GM21526 (cell line): ENCODE measurements at regions not wholly inside any gene's neighbourhood (a gene's known extent, or its start where the extent isn't known, plus 50 kb on each side); places are given as distances from the start of the nearest gene placed in this dataset.

Source experiments
- ATAC-seq: cut with Tn5 transposase; IDR thresholded peaks from one replicate; pipeline ENCODE4 v1.9.1; 2021; ENCODE audit warnings: moderate library complexity; ENCODE audit not compliant: unreplicated experiment, low FRiP score

DNA sequence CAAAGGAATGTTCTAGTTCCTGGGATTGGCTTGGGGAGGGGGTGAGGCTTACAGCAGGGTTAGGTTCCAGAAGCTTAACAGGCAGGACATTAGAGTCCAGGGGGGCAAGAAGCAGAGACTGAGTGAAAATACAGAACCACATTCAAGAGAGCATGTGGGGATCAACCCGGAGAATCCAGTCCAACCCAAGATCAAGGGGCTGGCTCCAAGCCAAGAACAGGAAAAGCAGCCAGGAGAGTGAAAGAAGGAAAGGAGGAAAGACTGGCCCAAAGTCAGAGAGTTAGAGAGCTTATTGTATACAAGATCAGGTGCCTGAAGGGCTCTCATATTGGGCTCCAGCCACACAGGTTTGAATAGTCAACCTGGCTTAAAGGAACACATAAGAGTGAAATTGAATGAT lies 190.3 kb upstream of the CDKN3 start:
- ATAC-seq, result no peak

DNA sequence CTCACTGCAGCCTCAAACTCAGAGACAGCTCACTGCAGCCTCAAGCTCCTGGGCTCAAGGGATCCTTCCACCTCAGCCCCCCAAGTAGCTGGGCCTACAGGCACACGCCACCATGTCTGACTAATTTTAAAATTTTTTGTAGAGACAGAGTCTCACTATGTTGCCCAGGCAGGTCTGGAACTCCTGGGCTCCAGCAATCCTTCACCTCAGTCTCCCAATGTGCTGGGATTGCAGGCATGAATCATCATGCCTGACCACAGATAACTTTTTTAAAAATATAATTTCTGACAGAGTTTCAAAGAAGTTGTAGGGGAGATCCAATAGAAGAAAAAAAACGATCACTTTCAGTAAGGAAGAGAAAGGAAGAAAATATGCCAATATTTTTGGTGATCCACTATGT lies 189.7 kb upstream of the CDKN3 start:
- ATAC-seq, result no peak

DNA sequence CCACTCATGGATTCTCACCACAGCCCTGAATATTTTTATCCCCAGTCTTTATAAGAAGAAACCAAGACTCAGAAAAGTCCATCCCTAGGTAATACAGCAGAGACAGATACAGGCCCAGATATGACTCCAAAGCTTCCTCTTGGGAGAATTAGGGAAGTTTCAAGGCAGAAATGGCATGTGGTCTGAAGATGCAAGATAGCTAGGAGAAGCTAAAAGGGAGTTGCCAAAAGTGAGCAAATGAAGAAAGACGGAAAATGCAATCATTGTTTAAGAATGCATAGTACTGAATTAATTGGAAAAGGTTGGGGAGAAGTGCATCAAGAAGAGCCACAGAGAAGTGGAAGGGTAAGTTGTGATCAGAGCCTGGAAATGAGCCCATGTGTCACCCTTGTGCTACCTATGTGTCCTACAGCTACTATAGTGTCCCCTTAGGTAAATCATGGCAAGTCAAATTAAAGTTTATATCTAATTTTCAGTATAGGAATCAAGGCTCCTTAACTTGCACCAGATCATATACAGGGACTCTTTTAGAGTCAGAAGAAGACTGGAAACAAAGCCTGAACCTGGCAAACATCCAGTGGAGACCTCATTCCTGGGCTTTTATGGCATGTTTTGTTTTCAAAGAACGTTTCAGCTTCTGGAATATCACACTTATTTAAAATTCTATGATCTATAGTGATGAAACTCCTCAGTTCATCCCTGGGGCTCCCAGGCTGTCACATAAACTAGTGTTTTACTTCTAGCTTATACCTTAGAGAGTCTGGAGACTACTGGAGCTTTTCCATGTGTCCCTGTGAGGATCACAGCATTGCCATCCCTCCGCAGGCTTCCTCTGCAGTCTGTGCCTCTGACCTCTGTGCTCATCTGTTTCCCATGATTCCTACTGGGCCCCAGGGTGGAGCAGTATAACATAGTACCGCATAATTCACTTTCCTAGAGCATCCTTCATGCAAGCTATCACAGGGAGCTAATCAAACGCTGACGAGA lies 189.0 kb upstream of the CDKN3 start:
- no peak for ATAC-seq

DNA sequence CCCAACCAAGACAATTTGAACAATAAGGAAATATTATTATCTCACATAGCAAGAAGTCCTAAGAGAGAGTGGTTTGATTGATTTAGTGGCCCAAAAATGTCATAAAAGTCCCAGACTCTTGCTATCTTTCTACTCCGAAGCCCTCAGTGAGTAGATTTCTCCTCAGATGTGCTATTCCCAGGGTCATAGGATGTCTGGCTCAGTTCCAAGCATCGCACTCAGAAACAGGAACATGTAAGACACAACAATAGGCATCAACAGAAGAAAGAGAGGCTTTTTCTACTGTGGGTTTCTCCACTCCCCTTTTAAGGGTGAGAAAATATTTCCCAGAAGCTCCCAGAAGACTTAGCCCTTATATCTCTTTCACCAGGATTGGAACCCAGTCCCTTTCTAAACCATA lies 188.1 kb upstream of the CDKN3 start:
- ATAC-seq, result no peak

DNA sequence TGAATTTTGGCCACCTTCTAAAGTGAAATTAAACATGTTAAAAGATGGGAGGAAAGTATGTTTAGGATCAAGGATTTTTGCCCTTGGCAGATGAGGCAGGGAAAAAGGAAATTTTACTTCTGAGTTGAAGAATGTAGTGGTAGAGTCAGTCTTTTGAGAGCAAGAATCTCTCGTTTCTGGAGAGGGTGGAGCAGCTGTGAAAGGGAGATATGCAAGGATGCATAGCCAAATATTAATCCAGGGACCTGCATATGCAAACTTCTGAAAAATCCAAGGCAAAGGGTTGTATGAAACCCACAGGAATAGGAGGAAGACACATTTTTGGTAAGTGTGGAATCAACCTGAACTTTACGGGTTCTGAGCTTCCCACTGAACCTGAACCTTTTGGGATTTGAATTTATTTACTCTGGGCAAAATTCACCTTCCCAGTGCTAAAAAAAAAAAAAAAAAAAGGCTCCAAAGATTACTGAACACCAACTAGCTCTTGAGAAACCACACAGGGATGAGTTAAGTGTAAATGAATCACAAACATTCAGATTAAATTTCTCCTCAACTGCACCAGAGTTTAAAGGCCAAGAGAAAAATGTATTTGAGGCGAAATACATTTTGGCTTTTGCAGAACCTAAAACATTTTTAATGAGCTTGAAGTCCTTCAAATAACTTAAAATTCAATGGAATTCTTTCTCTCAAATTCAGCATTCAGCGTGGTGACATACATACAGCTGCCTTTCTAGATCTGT lies 187.1 kb upstream of the CDKN3 start:
- ATAC-seq, result no peak

DNA sequence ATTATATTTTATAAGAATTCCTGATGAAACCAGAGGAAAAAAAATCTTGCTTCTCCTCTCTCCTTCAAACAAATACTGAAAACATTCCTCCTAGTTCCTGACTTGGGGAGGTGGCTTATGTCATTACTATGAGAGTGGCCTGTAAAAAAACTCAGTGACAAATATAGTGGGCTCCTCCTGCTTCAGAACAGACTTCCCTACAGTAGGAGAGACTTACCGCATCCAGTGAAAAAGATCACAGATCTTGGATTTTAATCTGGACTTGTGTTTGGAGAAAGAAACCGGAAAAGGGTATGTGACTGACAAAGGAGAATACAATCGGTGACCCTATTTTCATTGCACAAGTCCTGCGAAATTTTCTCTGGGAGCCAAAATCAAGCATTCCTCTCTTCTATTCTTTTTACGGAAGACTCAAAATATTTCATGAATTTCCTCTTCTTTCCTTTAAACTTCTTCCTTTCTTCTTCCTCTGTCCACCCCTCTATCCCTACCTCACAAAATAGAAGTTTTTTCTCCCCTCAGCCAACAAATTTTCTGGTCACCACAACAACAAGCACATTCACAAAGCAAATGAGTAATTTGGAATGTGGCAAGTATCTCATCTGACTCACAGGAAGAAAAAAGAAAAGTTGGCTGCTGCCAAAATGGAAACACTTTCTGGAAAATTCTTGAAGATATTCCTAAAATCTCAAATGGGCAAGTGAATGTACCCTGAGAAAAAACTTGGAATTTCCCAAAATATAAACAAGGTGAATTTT lies 185.1 kb upstream of the CDKN3 start:
- no peak for ATAC-seq

DNA sequence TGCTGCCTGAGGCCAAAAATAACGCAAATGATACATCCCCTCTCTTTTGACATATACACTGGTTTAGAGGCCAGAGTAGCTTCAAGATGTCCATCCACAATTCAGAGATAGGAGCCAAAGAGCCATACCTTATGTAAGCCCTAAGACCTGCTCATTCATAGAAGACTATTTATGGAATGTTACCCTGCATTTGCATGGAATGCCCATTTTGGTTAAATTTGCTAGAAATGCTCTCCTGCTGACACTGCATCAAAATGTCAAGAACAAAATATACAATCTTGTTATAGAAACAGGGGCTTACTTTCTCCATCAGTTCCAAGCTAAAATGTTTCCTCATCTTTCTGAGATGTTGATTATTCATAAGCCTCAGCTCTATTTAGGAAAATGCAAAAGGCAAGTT lies 183.3 kb upstream of the CDKN3 start:
- no peak for ATAC-seq

DNA sequence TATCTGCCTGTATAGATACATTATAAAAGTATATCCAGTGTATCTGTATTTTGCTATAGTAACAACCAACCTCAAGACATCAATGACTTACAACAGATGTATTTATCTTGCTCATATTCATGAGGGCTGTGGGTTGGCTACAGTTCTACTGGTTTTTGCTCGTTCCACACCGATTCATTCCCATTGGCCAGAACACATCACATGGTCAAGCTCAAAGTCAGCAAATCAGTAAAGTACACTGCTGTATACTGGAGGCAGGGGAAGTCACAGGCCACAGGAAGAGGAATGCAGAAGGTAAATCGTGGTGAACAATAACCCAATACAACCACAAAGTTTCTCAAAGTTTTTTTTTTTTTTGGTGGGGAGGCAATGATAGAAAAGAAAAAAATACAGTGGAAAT lies 180.0 kb upstream of the CDKN3 start:
- ATAC-seq, result no peak

DNA sequence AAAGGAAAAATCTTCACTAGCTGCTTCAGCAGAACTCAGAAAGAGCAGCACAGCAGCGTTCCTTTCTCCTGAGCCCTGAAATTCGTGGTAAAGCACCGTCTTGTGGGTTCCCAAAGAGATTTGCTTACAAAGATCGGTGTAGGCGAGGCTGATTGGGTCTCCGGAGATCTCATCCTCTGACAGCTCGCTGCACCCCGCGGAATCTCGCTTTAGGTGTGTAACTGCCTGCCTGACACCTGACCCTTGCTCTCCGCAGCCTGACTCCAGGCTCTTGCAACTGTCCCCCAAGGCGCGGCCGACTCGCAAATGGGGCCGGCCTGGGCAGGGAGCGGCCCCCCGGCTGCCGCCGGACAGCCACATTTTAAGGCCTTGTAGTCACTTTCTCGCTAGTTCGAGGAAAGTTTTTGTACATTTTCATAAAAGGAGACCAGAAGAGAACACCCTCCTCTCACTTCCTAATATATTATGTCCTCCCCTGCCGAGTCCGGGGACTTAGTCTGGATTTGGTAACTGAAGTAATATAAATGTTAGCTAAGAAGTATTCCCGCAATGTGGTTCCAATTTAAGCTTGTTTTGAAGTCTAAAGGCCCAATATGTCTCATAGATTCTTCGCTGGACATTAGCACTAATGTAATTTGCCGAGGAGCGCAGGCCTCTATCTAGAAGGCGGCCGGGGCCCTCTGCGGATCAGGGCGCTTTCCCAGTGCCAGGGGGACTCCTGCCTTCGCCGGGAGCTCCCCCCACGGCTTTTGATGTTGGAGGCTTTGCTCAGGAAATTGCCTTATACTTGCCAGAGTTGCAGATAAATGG lies 177.3 kb upstream of the CDKN3 start:
- ATAC-seq, result no peak

DNA sequence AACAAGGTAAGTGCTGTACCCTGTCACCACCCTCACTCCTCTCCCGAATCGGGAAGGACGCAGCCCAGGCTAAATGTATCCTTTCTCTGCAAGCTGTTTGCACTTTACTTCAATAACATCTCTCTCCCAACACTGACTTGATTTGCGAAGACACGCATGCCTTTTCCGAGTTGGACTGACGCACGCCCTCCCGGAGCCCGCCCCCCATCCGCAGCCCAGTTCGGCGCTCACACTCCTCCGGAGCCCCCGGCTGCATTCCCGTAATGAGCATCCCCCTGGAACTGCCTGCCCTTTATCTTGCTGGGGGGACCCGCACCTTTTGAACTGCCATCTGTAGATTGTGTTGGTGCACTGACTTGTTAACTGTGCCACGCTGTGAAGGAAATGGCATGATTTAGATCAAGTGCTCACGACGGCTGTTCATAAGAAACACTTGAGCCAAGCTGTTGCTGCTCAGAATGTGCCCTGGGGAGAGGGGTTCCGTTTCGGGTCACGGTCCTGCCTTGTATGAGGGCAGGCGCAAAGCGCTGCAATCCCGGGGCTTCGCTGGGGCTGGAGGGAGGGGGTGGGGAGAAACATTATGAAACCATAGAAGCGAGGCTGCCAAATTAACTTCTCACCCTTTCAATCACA lies 176.6 kb upstream of the CDKN3 start:
- ATAC-seq, result no peak

DNA sequence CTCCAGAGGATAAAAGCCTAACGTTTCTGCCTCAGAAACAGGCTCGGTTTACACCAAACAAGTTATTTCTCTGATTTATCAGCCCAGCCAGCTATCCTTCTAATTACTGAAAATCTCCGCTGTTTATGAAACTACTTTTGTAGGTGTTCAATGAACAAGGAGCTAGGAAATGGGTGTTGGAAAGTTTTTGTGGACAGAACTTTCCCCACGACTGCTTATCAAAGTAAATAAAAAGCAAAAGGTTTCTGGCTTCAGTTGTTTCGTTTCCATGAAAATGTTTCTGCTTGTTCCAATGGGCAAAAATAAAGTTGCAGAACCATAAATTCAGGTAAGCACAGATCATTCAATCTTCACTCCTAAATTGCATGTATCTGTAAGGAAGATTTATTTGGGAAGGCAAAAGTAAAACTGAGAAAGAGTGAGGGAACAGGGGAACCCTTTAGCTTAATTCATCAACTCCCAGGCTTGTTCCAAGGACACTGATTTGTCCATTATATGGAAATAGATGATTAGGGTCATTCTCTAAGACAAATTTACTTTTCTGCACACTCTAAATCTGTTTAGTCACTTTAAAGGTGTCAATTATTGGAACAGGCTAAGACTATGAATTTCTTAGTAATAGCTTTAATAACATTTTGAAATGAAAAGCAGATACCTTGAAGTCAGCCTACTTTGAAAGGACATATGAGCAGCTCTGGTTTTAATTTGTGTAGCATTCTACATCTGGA lies 175.9 kb upstream of the CDKN3 start:
- ATAC-seq, result no peak

DNA sequence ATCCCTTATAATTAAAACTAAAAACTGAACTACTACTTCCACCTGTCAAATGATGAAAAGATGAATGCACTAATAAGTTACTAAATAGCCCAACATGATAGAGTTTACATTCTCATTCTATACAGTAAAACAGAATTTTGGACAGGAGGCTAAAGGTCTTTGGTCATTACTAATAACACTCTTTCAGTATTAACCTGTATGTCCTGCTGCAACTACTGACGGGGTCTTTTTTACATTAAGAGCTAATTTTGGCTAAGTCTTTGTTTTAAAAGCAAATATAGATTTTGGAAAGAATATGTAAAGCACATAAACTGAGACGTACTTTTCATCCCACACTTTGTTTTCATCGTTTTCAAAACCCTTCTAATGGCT lies 175.4 kb upstream of the CDKN3 start:
- no peak for ATAC-seq

DNA sequence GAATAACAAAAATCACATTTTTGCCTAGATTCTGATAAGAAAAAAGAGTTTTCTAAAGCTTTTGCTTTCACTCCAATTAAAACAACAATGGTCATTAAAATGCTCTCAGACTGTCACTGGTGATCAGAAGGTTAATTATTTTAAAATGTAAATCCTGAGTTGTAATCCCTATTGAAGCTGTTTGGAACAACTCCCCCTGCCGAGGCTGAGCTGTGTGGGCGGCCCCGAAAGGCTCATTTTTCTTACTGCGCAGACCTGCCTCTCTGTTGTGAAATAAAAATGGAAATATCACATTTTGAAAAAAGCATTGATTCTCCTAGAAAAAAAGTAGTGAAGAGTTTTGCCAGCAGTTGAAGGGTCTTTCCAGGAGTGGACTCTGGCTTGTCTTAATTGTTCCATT lies 174.8 kb upstream of the CDKN3 start:
- no peak for ATAC-seq

DNA sequence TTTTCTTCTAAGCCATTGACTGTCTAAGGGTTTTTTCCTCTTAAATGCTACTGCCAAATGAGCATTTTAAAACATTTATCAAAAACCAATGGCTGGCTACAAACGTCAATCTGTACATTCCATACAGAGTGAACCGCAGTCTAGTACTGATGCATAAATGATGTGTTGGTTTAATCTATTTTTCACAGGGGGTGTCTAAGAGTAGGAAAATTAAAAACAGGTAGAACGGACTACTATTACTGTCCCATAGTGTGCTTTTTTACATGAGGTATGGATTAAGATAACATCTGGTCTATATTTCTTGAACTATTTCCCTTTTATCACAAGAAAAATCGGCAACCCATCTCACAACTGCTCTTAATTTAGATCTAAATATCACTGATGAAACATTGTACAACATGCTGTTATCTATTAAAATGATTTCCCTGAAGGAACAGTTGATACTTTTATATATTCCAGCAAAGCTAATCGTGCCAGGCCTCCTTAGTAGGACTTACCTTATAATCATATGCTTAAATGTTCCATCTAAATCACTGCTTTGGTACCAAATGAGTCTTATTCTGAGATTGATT lies 172.9 kb upstream of the CDKN3 start:
- no peak for ATAC-seq

DNA sequence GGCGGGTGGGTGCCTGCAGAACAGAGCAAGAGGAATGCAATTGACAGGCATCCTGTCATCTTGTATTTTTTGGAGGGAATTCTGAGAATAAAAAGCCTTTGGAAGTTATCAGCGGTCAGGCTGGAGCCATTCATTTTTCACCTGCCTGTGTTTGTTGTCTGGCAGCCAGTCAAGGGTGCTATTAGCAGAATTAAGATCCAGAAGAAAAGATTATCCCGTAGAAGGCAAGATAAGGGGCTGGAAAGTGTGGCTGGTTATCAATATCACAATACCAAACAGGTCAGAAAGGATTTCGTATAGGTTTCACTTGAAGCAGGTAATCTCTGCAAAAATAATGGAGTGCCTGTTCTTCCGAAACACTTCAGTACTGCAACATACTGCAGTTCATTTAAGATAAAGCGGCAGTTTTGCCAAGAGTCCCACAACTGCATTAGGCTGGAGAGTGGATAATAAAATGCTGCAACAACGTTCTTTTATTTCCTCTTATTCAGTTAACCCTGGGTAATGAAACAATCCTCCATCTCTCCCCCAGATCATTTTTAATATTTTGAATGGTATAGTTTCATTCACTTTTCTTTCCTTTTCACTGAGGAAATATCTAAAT lies 171.2 kb upstream of the CDKN3 start:
- no peak for ATAC-seq

DNA sequence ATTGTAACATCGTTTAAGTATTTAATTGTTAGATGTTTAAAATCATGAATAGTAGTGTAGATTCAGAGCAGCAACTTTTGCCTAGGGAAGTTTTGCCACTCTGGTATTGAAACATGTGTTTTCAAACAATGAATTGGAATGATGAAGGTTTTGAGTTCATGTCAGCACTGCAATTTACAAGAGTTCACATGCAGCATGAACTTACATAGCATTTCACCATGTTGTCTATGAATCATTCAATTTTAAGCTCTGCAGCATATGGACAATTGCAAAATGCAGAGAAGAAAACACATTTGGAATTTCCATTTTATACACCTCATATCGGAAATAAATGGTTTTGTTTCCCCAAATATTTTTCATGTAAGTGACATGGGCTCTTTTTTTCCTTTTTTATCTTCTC lies 170.7 kb upstream of the CDKN3 start:
- ATAC-seq, result no peak

DNA sequence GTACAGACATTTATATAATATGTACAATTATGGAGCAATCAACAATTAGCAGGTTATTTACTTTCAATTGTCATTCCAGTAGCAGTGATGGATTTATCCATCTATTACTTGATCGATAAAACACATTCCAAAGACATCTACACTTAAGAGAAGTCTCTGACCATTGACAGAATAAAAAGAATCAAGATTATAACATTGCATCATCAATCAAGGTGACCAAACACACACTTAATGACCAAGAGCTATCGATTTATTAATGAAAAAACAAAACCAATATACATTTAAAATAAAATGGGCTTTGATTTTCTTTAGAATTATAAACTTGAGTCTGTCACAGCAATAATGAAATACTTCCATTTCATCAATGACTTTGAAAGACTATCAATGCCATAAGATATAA lies 170.2 kb upstream of the CDKN3 start:
- no peak for ATAC-seq

DNA sequence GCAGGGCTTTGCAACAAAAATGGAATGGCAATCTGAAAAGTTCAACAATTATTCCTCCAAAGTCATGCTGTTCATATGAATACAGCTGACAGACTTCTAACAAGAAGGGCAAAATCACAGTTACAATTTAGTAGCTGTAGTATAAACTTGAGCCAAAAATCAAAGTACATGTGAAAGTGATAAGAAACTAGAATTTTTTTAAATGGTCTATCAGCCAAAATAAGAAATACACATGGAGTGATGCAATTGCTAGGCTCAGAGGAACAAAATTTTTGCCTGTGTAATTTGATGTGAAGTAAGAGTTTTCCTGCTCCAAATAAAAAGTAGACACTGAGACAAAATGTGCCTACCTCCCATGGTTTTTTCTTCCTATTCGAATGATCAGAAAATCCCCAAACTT lies 167.7 kb upstream of the CDKN3 start:
- no peak for ATAC-seq

DNA sequence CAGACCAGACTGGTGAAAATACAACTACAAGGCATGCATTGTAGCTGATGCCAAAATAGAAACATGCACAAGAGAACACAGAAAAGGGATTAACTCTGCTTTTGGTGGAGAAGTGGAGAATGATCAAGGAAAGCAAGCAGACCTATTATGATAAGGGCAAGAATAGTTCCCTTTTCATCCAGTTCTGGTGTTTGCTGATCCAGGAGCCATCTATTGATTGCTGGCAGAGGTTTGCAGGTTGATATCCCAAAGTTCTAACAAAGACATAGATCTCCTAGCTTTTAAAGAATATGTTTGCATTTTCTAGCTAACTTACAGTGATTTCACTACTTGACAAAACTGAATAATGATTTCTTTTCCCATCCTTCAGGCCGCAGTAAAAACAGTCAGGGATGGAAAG lies 166.2 kb upstream of the CDKN3 start:
- no peak for ATAC-seq
